B cell (primary cell): ENCODE measurements at regions not wholly inside any gene's neighbourhood (a gene's known extent, or its start where the extent isn't known, plus 50 kb on each side); places are given as distances from the start of the nearest gene placed in this dataset.

ENCODE experiments used
- CTCF ChIP-seq: fragments of 200-600 bp; IDR thresholded peaks from one replicate; pipeline ENCODE4 v1.8.0; 2022; ENCODE audit warnings: antibody characterized with exemption, mild to moderate bottlenecking
- EZH2 ChIP-seq: IDR thresholded peaks from 2 replicates; pipeline ENCODE4 v1.6.1; 2012; ENCODE audit warnings: borderline replicate concordance, low read depth, mild to moderate bottlenecking, moderate library complexity, low read length; ENCODE audit not compliant: insufficient read depth, poor library complexity, severe bottlenecking

GRCh38 chr4:83205760-83206159 is 78.8 kb downstream of the COQ2 start:
- no peak for TF ChIP-seq CTCF
- no peak for TF ChIP-seq EZH2
